ENCODE measurements at regions not wholly inside any gene's neighbourhood (a gene's known extent, or its start where the extent isn't known, plus 50 kb on each side); places are given as distances from the start of the nearest gene placed in this dataset.

- Histone ChIP-seq H3K27ac (ENCODE audit: insufficient read depth, low read depth, low read length) (no peak overlapping the region), H3K9me1 (replicated peaks; ENCODE audit: control insufficient read depth, extremely low read depth, insufficient read depth, low read length) (no peaks in the 10 kb centered on the region), H3K9me3 (replicated peaks; ENCODE audit: control insufficient read depth, insufficient read depth, low read length) (no peaks in the 10 kb centered on the region), H3K4me3 (replicated peaks in 1 of 3; ENCODE audit: insufficient read depth in 1 of 3, low read depth in 1 of 3, low read length in 3 of 3) (no peak overlapping the region), H3K27me3 (ENCODE audit: control insufficient read depth in 2 of 2, insufficient read depth in 2 of 2, low read length in 2 of 2) (peaks cover 0 to 5% of the 10 kb centered on the region in 2 experiments), H3K79me2 (ENCODE audit: control insufficient read depth, insufficient read depth, low read length) (no peaks in the 10 kb centered on the region), H3K4me2 (ENCODE audit: insufficient read depth, low read length) (no peak overlapping the region), H2AFZ (ENCODE audit: low read depth, low read length) (no peak overlapping the region), H3K4me1 (ENCODE audit: control insufficient read depth, extremely low read depth, insufficient read depth, low read length) (no peaks in the 10 kb centered on the region), H4K20me1 (replicated peaks; ENCODE audit: control insufficient read depth, extremely low read depth, insufficient read depth, low read length) (no peaks in the 10 kb centered on the region), H3K36me3 (ENCODE audit: control insufficient read depth in 2 of 2, extremely low read depth in 1 of 2, insufficient read depth in 2 of 2, low read length in 2 of 2) (no peaks in the 10 kb centered on the region), H3K9ac (replicated peaks; ENCODE audit: extremely low read depth, insufficient read depth, low read length) (no peak overlapping the region)
- ChIA-PET CTCF (no interaction called here), POLR2A (no interaction called here)
- dilution Hi-C loops (cut with MboI; ENCODE audit: extremely low pct_ligation_motif_present, low sequenced_read_pairs): no loop called here
- no TSS peak for BruUV-seq (replicated peaks)
- intact Hi-C loops (cut with micrococcal nuclease): no loop called here
- TF ChIP-seq JUN (IDR thresholded peaks at IDR 0.05; ENCODE audit: borderline replicate concordance, insufficient read depth, insufficient read length, low read depth): no peak
- no peak for TF ChIP-seq GATA2 (IDR thresholded peaks at IDR 0.05; ENCODE audit: insufficient read depth, insufficient read length, low read depth, low read length)
- no peak for TF ChIP-seq MYC (IDR thresholded peaks at IDR 0.05; ENCODE audit: low read depth, low read length)
- no peak for TF ChIP-seq FOS (IDR thresholded peaks at IDR 0.05; ENCODE audit: borderline replicate concordance, insufficient read depth, low read length)
- no peak for TF ChIP-seq EZH2 (IDR thresholded peaks at IDR 0.05; ENCODE audit: borderline replicate concordance, low read depth, low read length, severe bottlenecking)
- TF ChIP-seq POLR2A (IDR thresholded peaks at IDR 0.05; ENCODE audit: low read depth, low read length): no peak
- no peak for DNase-seq (ENCODE audit: low read depth, low spot score)
- no peak for FAIRE-seq
These were observed 250.2 kb upstream of the RREB1 start for GRCh38 chr6:6857528-6857927.

GRCh38 chr6:6858533-6858982 lies 249.2 kb upstream of the RREB1 start:
- TF ChIP-seq EZH2 (IDR thresholded peaks at IDR 0.05; ENCODE audit: borderline replicate concordance, low read depth, low read length, severe bottlenecking) (no peak), POLR2A (IDR thresholded peaks at IDR 0.05; ENCODE audit: low read depth, low read length) (no peak), MYC (IDR thresholded peaks at IDR 0.05; ENCODE audit: low read depth, low read length) (no peak), FOS (IDR thresholded peaks at IDR 0.05; ENCODE audit: borderline replicate concordance, insufficient read depth, low read length) (no peak), POLR2AphosphoS5 (IDR thresholded peaks at IDR 0.05; ENCODE audit: insufficient read depth, low read depth, low read length) (no peak), MAX (IDR thresholded peaks at IDR 0.05; ENCODE audit: insufficient read depth, insufficient read length) (no peak), CTCF (IDR thresholded peaks at IDR 0.05; ENCODE audit: extremely low read depth in 1 of 2, insufficient read depth in 1 of 2, low read depth in 1 of 2, low read length in 2 of 2) (no peak), JUN (IDR thresholded peaks at IDR 0.05; ENCODE audit: borderline replicate concordance, insufficient read depth, insufficient read length, low read depth) (no peak), GATA2 (IDR thresholded peaks at IDR 0.05; ENCODE audit: insufficient read depth, insufficient read length, low read depth, low read length) (no peak)
- Histone ChIP-seq H4K20me1 (replicated peaks; ENCODE audit: control insufficient read depth, extremely low read depth, insufficient read depth, low read length) (no peaks in the 10 kb centered on the region), H3K79me2 (ENCODE audit: control insufficient read depth, insufficient read depth, low read length) (no peaks in the 10 kb centered on the region), H3K9me3 (replicated peaks; ENCODE audit: control insufficient read depth, insufficient read depth, low read length) (no peaks in the 10 kb centered on the region), H3K4me3 (replicated peaks in 1 of 3; ENCODE audit: insufficient read depth in 1 of 3, low read depth in 1 of 3, low read length in 3 of 3) (no peak overlapping the region), H3K27ac (ENCODE audit: insufficient read depth, low read depth, low read length) (no peak overlapping the region), H3K9me1 (replicated peaks; ENCODE audit: control insufficient read depth, extremely low read depth, insufficient read depth, low read length) (no peaks in the 10 kb centered on the region), H3K4me1 (ENCODE audit: control insufficient read depth, extremely low read depth, insufficient read depth, low read length) (no peaks in the 10 kb centered on the region), H2AFZ (ENCODE audit: low read depth, low read length) (no peak overlapping the region), H3K27me3 (ENCODE audit: control insufficient read depth in 2 of 2, insufficient read depth in 2 of 2, low read length in 2 of 2) (peaks cover 0 to 5% of the 10 kb centered on the region in 2 experiments), H3K36me3 (ENCODE audit: control insufficient read depth in 2 of 2, extremely low read depth in 1 of 2, insufficient read depth in 2 of 2, low read length in 2 of 2) (no peaks in the 10 kb centered on the region), H3K9ac (replicated peaks; ENCODE audit: extremely low read depth, insufficient read depth, low read length) (no peak overlapping the region), H3K4me2 (ENCODE audit: insufficient read depth, low read length) (no peak overlapping the region)
- dilution Hi-C loops (cut with MboI; ENCODE audit: extremely low pct_ligation_motif_present, low sequenced_read_pairs) (no loop called here), intact Hi-C loops (cut with micrococcal nuclease) (no loop called here)
- POLR2A ChIA-PET: no interaction called here
- DNase-seq (ENCODE audit: low read depth, low spot score) (no peak), FAIRE-seq (no peak)
- CTCF ChIA-PET: interaction anchor here (0.9 kb wide), 1 partner anchor 8 kb away, joined by 3 read pairs; no protein-coding TSS in a partner anchor
- no TSS peak for BruUV-seq (replicated peaks)
